HCT116 (cell line): ENCODE measurements at regions not wholly inside any gene's neighbourhood (a gene's known extent, or its start where the extent isn't known, plus 50 kb on each side); places are given as distances from the start of the nearest gene placed in this dataset.

Experiments used
- EZH2 ChIP-seq: fragments of 200-600 bp; sonication (generic); IDR thresholded peaks from 2 replicates; pipeline ENCODE4 v1.6.1; 2017; ENCODE audit warnings: antibody characterized with exemption, mixed run types
- EZH2phosphoT487 ChIP-seq: fragments of 200-600 bp; IDR thresholded peaks from 2 replicates; pipeline ENCODE4 v1.6.1; 2018; ENCODE audit warnings: antibody characterized with exemption, borderline replicate concordance
- POLR2A ChIP-seq: IDR thresholded peaks from 2 replicates; pipeline ENCODE4 v1.7.0; 2011; ENCODE audit warnings: borderline replicate concordance; ENCODE audit not compliant: insufficient read depth, insufficient read length; ENCODE audit errors: extremely low read depth
- TF ChIP-seq, protein P1 (sequence below), 3 experiments: fragments of 200-600 bp in 1 of 3; sonication (generic) in 1 of 3; IDR thresholded peaks in 2 of 3; conservative IDR thresholded peaks in 1 of 3; 2 replicates each; pipeline ENCODE4 v1.5.1; 2012 to 2017; ENCODE audit warnings: low read depth in 2 of 3, low read length in 2 of 3, antibody characterized with exemption in 1 of 3, borderline replicate concordance in 1 of 3, control low read depth in 1 of 3, mild to moderate bottlenecking in 1 of 3, mixed read lengths in 1 of 3, mixed run types in 1 of 3, moderate library complexity in 1 of 3; ENCODE audit not compliant: insufficient read depth in 1 of 3

DNA sequence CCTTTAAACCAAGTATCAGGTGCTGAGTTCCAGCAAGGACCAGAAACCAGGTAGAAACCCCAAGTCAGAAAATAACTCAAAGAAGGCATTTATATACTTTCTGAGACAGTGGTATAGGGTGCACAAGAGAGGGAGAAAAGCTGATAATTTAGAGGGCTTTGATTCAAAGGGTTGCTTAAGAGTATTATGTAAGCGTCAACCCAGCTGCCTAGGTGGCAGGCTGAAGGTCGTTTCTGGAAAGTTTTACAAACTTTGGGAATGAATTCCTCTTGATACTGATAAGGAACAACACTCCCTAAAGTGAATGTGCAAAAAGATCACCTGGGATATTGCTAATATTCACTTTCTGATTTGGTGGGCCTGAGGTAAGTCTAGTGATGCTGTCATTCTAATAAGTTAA is 800.7 kb downstream of the MAFB start:
- no peak for TF ChIP-seq EZH2
- no peak for TF ChIP-seq EZH2phosphoT487
- TF ChIP-seq, protein P1, sequence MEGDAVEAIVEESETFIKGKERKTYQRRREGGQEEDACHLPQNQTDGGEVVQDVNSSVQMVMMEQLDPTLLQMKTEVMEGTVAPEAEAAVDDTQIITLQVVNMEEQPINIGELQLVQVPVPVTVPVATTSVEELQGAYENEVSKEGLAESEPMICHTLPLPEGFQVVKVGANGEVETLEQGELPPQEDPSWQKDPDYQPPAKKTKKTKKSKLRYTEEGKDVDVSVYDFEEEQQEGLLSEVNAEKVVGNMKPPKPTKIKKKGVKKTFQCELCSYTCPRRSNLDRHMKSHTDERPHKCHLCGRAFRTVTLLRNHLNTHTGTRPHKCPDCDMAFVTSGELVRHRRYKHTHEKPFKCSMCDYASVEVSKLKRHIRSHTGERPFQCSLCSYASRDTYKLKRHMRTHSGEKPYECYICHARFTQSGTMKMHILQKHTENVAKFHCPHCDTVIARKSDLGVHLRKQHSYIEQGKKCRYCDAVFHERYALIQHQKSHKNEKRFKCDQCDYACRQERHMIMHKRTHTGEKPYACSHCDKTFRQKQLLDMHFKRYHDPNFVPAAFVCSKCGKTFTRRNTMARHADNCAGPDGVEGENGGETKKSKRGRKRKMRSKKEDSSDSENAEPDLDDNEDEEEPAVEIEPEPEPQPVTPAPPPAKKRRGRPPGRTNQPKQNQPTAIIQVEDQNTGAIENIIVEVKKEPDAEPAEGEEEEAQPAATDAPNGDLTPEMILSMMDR (IDR thresholded peaks at IDR 0.05 in 2 of 3, conservative IDR thresholded peaks at IDR 0.05 in 1 of 3; ENCODE audit: borderline replicate concordance in 1 of 3, insufficient read depth in 1 of 3, low read depth in 2 of 3, low read length in 2 of 3), result no peak
- TF ChIP-seq POLR2A, result no peak
